Brain microvascular endothelial cell (primary cell): ENCODE measurements at regions not wholly inside any gene's neighbourhood (a gene's known extent, or its start where the extent isn't known, plus 50 kb on each side); places are given as distances from the start of the nearest gene placed in this dataset.

Source experiments
- DNase-seq: peaks from one replicate; pipeline ENCODE4 v3.0.0-alpha.2; 2020
- H3K27ac ChIP-seq: fragments of 250-450 bp; sonication (Bioruptor Pico); 2 replicates; pipeline ENCODE4 v1.5.1; 2020; ENCODE audit warnings: mild to moderate bottlenecking, moderate library complexity
- H3K27me3 ChIP-seq: fragments of 250-450 bp; sonication (Bioruptor Pico); replicated peaks from 2 replicates; pipeline ENCODE4 v1.5.1; 2020; ENCODE audit warnings: mild to moderate bottlenecking
- H3K36me3 ChIP-seq: fragments of 250-450 bp; sonication (Bioruptor Pico); replicated peaks from 2 replicates; pipeline ENCODE4 v1.5.1; 2020; ENCODE audit warnings: mild to moderate bottlenecking
- H3K4me3 ChIP-seq: 2 replicates; pipeline ENCODE4 v1.5.1; 2011; ENCODE audit warnings: low read depth, mild to moderate bottlenecking, control low read depth, low read length, moderate library complexity
- CTCF ChIP-seq: IDR thresholded peaks from 2 replicates; pipeline ENCODE4 v1.5.1; 2011; ENCODE audit warnings: low read depth, mild to moderate bottlenecking, moderate library complexity, low read length, control low read depth, inconsistent platforms; ENCODE audit errors: missing control alignments
- in situ Hi-C: cut with HindIII; loops from 2 replicates; pipeline ENCODE4 v1.10.0; 2017; ENCODE audit warnings: low sequenced_read_pairs, low pct_ligation_motif_present

- TF ChIP-seq CTCF: no peak
- Histone ChIP-seq H3K4me3 (no peak overlapping the region), H3K36me3 (no peaks in the 10 kb centered on the region), H3K27ac (no peak overlapping the region), H3K27me3 (no peaks in the 10 kb centered on the region)
- in situ Hi-C loops: no loop called here
- DNase-seq: no peak
Observed at GRCh38 chr6:97820400-97820799, 537.4 kb upstream of the MMS22L start.

- in situ Hi-C loops: no loop called here
- Histone ChIP-seq H3K27me3 (no peaks in the 10 kb centered on the region), H3K36me3 (no peaks in the 10 kb centered on the region), H3K27ac (no peak overlapping the region), H3K4me3 (no peak overlapping the region)
- no peak for TF ChIP-seq CTCF
- DNase-seq: no peak
Observed at GRCh38 chr6:97822632-97823031, 539.6 kb upstream of the MMS22L start.

- Histone ChIP-seq H3K27ac (no peak overlapping the region), H3K4me3 (no peak overlapping the region), H3K36me3 (no peaks in the 10 kb centered on the region), H3K27me3 (no peaks in the 10 kb centered on the region)
- in situ Hi-C loops: no loop called here
- no peak for TF ChIP-seq CTCF
- no peak for DNase-seq
Observed at GRCh38 chr6:97841763-97842162, 558.7 kb upstream of the MMS22L start.

- Histone ChIP-seq H3K27ac (no peak overlapping the region), H3K36me3 (no peaks in the 10 kb centered on the region), H3K4me3 (no peak overlapping the region), H3K27me3 (no peaks in the 10 kb centered on the region)
- in situ Hi-C loops: no loop called here
- TF ChIP-seq CTCF: no peak
- no peak for DNase-seq
Observed at GRCh38 chr6:97842521-97842920, 559.5 kb upstream of the MMS22L start.

GRCh38 chr6:97849390-97849789 is 566.4 kb upstream of the MMS22L start:
- TF ChIP-seq CTCF: no peak
- no peak for DNase-seq
- in situ Hi-C loops: no loop called here
- H3K27ac ChIP-seq: no peak overlapping the region
- H3K36me3 ChIP-seq: no peaks in the 10 kb centered on the region
- H3K27me3 ChIP-seq: no peaks in the 10 kb centered on the region
- H3K4me3 ChIP-seq: no peak overlapping the region

- DNase-seq: no peak
- in situ Hi-C loops: no loop called here
- Histone ChIP-seq H3K27me3 (no peaks in the 10 kb centered on the region), H3K27ac (no peak overlapping the region), H3K36me3 (no peaks in the 10 kb centered on the region), H3K4me3 (peak overlapping the region; percentile 21)
- no peak for TF ChIP-seq CTCF
Observed at GRCh38 chr6:97850458-97851212, 567.6 kb upstream of the MMS22L start.
